ENCODE measurements at regions not wholly inside any gene's neighbourhood (a gene's known extent, or its start where the extent isn't known, plus 50 kb on each side); places are given as distances from the start of the nearest gene placed in this dataset.

GRCh38 chr2:2879071-2879470, 498.5 kb downstream of the EIPR1 start:
- DNase-seq (ENCODE audit: low read depth): no peak
- no peak overlapping the region for H3K4me3 ChIP-seq (ENCODE audit: low read length)
- no peak for TF ChIP-seq CTCF (conservative IDR thresholded peaks at IDR 0.05; ENCODE audit: low read length)

- H3K4me3 ChIP-seq (ENCODE audit: low read length): no peak overlapping the region
- no peak for DNase-seq (ENCODE audit: low read depth)
- TF ChIP-seq CTCF (conservative IDR thresholded peaks at IDR 0.05; ENCODE audit: low read length): no peak
Measured at GRCh38 chr2:2877427-2877826, 500.2 kb downstream of the EIPR1 start.

- H3K4me3 ChIP-seq (ENCODE audit: low read length): no peak overlapping the region
- no peak for TF ChIP-seq CTCF (conservative IDR thresholded peaks at IDR 0.05; ENCODE audit: low read length)
- no peak for DNase-seq (ENCODE audit: low read depth)
Measured at GRCh38 chr2:2876331-2877221, 501.0 kb downstream of the EIPR1 start.

- TF ChIP-seq CTCF (conservative IDR thresholded peaks at IDR 0.05; ENCODE audit: low read length): no peak
- no peak for DNase-seq (ENCODE audit: low read depth)
- no peak overlapping the region for H3K4me3 ChIP-seq (ENCODE audit: low read length)
Measured at GRCh38 chr2:2875831-2876230, 501.8 kb downstream of the EIPR1 start.

- no peak for DNase-seq (ENCODE audit: low read depth)
- no peak for TF ChIP-seq CTCF (conservative IDR thresholded peaks at IDR 0.05; ENCODE audit: low read length)
- H3K4me3 ChIP-seq (ENCODE audit: low read length): no peak overlapping the region
Measured at GRCh38 chr2:2875296-2875695, 502.3 kb downstream of the EIPR1 start.

- no peak for TF ChIP-seq CTCF (conservative IDR thresholded peaks at IDR 0.05; ENCODE audit: low read length)
- no peak overlapping the region for H3K4me3 ChIP-seq (ENCODE audit: low read length)
- no peak for DNase-seq (ENCODE audit: low read depth)
Measured at GRCh38 chr2:2874805-2875204, 502.8 kb downstream of the EIPR1 start.

- no peak for TF ChIP-seq CTCF (conservative IDR thresholded peaks at IDR 0.05; ENCODE audit: low read length)
- no peak for DNase-seq (ENCODE audit: low read depth)
- H3K4me3 ChIP-seq (ENCODE audit: low read length): no peak overlapping the region
Measured at GRCh38 chr2:2874341-2874740, 503.3 kb downstream of the EIPR1 start.

Data from AG10803 (cell line).